Left ventricle myocardium inferior (tissue), 1 donor: ENCODE measurements at regions not wholly inside any gene's neighbourhood (a gene's known extent, or its start where the extent isn't known, plus 50 kb on each side); places are given as distances from the start of the nearest gene placed in this dataset.

ENCODE experiments used
- DNase-seq: peaks from one replicate; pipeline ENCODE4 v3.0.0-alpha.2; 2020
- H3K27ac ChIP-seq: fragments of 200-600 bp; replicated peaks from 2 replicates; pipeline ENCODE4 v1.8.0; 2021
- H3K27me3 ChIP-seq: fragments of 200-600 bp; 2 replicates; pipeline ENCODE4 v1.8.0; 2021; ENCODE audit warnings: low read depth
- H3K36me3 ChIP-seq: fragments of 200-600 bp; 2 replicates; pipeline ENCODE4 v1.8.0; 2021
- H3K4me1 ChIP-seq: fragments of 200-600 bp; 2 replicates; pipeline ENCODE4 v1.8.0; 2021
- H3K4me3 ChIP-seq: fragments of 200-600 bp; 2 replicates; pipeline ENCODE4 v1.8.0; 2021; ENCODE audit warnings: mild to moderate bottlenecking, moderate library complexity
- H3K9me3 ChIP-seq: fragments of 200-600 bp; replicated peaks from 2 replicates; pipeline ENCODE4 v1.8.0; 2021
- CTCF ChIP-seq: fragments of 200-600 bp; IDR thresholded peaks from 2 replicates; pipeline ENCODE4 v1.8.0; 2021; ENCODE audit warnings: antibody characterized with exemption, mild to moderate bottlenecking, borderline replicate concordance
- intact Hi-C: fragments of 100-400 bp; cut with micrococcal nuclease; formaldehyde crosslinking; loops from one replicate; pipeline ENCODE4 v1.11.0; 2022
- donor health status: DM: no; HTN: yes; CAD: no; lungs with severe emphysema.

GRCh38 chr6:170093276-170093657 is 197.6 kb downstream of the DLL1 start:
- DNase-seq = no peak
- intact Hi-C loops = no loop called here
- TF ChIP-seq CTCF = no peak

DNA sequence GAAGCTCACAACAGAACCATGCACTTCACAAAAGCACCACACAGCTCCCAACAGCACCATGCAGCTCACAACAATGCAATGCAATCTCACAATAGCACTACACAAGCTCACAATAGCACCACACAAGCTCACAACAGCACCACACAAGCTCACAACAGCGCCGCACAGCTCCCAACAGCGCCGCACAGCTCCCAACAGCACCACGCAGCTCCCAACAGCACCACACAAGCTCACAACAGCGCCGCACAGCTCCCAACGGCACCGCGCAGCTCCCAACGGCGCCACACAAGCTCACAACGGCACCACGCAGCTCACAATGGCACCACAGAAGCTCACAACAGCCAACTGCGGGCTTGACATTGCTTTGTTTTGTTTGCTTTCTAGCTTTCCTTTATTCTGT is 198.1 kb downstream of the DLL1 start:
- intact Hi-C loops = no loop called here
- Histone ChIP-seq H3K4me1 (peaks cover 42% of the 10 kb centered on the region), H3K27me3 (no peaks in the 10 kb centered on the region), H3K4me3 (no peak overlapping the region), H3K9me3 (no peaks in the 10 kb centered on the region), H3K27ac (no peak overlapping the region), H3K36me3 (no peaks in the 10 kb centered on the region)
- TF ChIP-seq CTCF = no peak
- no peak for DNase-seq

More at GRCh38 chr6:170093276-170093657, 197.6 kb downstream of the DLL1 start:
- Histone ChIP-seq H3K4me3 (no peak overlapping the region), H3K27ac (no peak overlapping the region), H3K27me3 (no peaks in the 10 kb centered on the region), H3K36me3 (no peaks in the 10 kb centered on the region), H3K4me1 (peaks cover 42% of the 10 kb centered on the region), H3K9me3 (no peaks in the 10 kb centered on the region)

GRCh38 chr6:170091639-170092579 is 199.0 kb downstream of the DLL1 start:
- intact Hi-C loops = no loop called here
- Histone ChIP-seq H3K4me3 (no peak overlapping the region), H3K36me3 (no peaks in the 10 kb centered on the region), H3K27me3 (no peaks in the 10 kb centered on the region), H3K27ac (no peak overlapping the region), H3K9me3 (no peaks in the 10 kb centered on the region), H3K4me1 (peaks cover 34% of the 10 kb centered on the region)
- no peak for TF ChIP-seq CTCF
- DNase-seq = no peak

- Histone ChIP-seq H3K36me3 (no peaks in the 10 kb centered on the region), H3K9me3 (no peaks in the 10 kb centered on the region), H3K27me3 (no peaks in the 10 kb centered on the region), H3K27ac (no peak overlapping the region), H3K4me1 (peaks cover 26% of the 10 kb centered on the region), H3K4me3 (no peak overlapping the region)
- intact Hi-C loops = no loop called here
- TF ChIP-seq CTCF = no peak
- DNase-seq = no peak
Observed at GRCh38 chr6:170091000-170091638, 199.8 kb downstream of the DLL1 start.

DNA sequence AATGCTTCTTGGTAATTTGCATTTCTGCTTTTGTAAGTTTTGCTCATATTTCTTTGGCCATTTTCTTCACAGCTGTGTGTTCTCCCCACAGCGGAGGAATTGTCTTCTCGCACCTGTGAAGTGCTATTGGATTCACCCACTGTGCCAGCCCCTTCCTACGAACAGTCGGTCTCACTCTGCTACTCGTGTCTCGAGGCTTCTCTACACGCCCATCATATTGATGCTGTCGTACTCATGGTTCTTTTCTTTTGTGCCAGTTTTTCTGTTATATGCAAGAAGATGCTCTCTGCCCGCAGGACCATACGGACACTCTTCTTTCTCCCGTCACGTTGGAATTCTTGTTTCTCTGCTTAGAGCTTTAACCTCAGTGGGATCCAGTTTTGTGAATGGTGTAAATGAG is 200.3 kb downstream of the DLL1 start:
- DNase-seq = no peak
- Histone ChIP-seq H3K27me3 (no peaks in the 10 kb centered on the region), H3K27ac (no peak overlapping the region), H3K36me3 (no peaks in the 10 kb centered on the region), H3K9me3 (no peaks in the 10 kb centered on the region), H3K4me3 (no peak overlapping the region), H3K4me1 (peaks cover 21% of the 10 kb centered on the region)
- intact Hi-C loops = no loop called here
- TF ChIP-seq CTCF = no peak
